ENCODE measurements at regions not wholly inside any gene's neighbourhood (a gene's known extent, or its start where the extent isn't known, plus 50 kb on each side); places are given as distances from the start of the nearest gene placed in this dataset.

DNA sequence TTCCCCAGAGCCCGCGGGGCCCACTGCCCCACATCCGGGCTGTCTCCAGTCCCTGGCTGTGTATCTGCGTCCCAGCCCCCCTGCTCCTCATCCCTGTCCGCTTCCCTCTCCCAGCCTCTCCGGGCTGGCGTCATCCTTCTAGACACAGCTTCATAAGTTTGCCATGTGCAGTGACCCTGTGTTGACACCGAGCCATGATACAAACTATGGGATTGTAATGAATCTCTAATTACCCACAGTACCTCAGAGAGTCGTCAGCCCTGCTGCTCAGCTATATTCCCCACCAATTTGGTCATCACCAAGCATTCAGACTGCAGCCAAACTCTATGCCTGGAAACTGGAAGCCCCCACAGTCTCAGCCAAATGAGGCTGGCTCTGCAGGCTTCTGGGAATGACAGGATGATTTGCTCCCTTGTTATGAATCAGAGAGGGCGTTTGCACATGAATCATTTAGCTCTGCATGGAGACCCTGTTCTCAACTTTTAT lies 466.1 kb upstream of the ATP11B start:
- no peak for TF ChIP-seq TAF1 (conservative IDR thresholded peaks at IDR 0.05)
- no peak for TF ChIP-seq HNF4A (conservative IDR thresholded peaks at IDR 0.05)
- no peak for TF ChIP-seq SP1 (IDR thresholded peaks at IDR 0.05)
- TF ChIP-seq, protein P1, sequence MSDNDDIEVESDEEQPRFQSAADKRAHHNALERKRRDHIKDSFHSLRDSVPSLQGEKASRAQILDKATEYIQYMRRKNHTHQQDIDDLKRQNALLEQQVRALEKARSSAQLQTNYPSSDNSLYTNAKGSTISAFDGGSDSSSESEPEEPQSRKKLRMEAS (IDR thresholded peaks at IDR 0.05), result no peak
- TF ChIP-seq GABPA (IDR thresholded peaks at IDR 0.05 in 1 of 2, conservative IDR thresholded peaks at IDR 0.05 in 1 of 2), result no peak
- TF ChIP-seq RXRA (IDR thresholded peaks at IDR 0.05), result no peak
- TF ChIP-seq YY1 (IDR thresholded peaks at IDR 0.05), result no peak
- TF ChIP-seq, protein P2, sequence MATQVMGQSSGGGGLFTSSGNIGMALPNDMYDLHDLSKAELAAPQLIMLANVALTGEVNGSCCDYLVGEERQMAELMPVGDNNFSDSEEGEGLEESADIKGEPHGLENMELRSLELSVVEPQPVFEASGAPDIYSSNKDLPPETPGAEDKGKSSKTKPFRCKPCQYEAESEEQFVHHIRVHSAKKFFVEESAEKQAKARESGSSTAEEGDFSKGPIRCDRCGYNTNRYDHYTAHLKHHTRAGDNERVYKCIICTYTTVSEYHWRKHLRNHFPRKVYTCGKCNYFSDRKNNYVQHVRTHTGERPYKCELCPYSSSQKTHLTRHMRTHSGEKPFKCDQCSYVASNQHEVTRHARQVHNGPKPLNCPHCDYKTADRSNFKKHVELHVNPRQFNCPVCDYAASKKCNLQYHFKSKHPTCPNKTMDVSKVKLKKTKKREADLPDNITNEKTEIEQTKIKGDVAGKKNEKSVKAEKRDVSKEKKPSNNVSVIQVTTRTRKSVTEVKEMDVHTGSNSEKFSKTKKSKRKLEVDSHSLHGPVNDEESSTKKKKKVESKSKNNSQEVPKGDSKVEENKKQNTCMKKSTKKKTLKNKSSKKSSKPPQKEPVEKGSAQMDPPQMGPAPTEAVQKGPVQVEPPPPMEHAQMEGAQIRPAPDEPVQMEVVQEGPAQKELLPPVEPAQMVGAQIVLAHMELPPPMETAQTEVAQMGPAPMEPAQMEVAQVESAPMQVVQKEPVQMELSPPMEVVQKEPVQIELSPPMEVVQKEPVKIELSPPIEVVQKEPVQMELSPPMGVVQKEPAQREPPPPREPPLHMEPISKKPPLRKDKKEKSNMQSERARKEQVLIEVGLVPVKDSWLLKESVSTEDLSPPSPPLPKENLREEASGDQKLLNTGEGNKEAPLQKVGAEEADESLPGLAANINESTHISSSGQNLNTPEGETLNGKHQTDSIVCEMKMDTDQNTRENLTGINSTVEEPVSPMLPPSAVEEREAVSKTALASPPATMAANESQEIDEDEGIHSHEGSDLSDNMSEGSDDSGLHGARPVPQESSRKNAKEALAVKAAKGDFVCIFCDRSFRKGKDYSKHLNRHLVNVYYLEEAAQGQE (IDR thresholded peaks at IDR 0.05), result no peak
- TF ChIP-seq EGR1 (IDR thresholded peaks at IDR 0.05; ENCODE audit: low read depth in 2 of 2), result no peak
- TF ChIP-seq JUND (IDR thresholded peaks at IDR 0.05), result no peak
- no peak for TF ChIP-seq FOXA1 (IDR thresholded peaks at IDR 0.05)
- H3K9ac ChIP-seq (ENCODE audit: low read depth in 1 of 2, low read length in 2 of 2), result no peak overlapping the region
- H3K4me3 ChIP-seq (ENCODE audit: low read depth in 1 of 3, low read length in 3 of 3), result no peak overlapping the region
- no peak for DNase-seq (ENCODE audit: low spot score)
- WGBS, result 68% methylated on average over 10 of the region's 10 CpGs
- no peaks in the 10 kb centered on the region for H3K4me1 ChIP-seq (ENCODE audit: control insufficient read depth in 4 of 4, insufficient read depth in 4 of 4, low read length in 3 of 4)
- no peak overlapping the region for H3K27ac ChIP-seq (ENCODE audit: low read depth in 1 of 2, low read length in 2 of 2)
- H3K9me3 ChIP-seq (ENCODE audit: control insufficient read depth in 4 of 4, low read length in 3 of 4), result no peaks in the 10 kb centered on the region
- peaks cover 0 to 2% (median 0%) of the 10 kb centered on the region in 4 donors for H3K27me3 ChIP-seq (ENCODE audit: control insufficient read depth in 4 of 4, insufficient read depth in 4 of 4, low read length in 3 of 4)
- no peaks in the 10 kb centered on the region for H3K36me3 ChIP-seq (ENCODE audit: control insufficient read depth in 4 of 4, insufficient read depth in 3 of 4, low read depth in 1 of 4, low read length in 3 of 4)

DNA sequence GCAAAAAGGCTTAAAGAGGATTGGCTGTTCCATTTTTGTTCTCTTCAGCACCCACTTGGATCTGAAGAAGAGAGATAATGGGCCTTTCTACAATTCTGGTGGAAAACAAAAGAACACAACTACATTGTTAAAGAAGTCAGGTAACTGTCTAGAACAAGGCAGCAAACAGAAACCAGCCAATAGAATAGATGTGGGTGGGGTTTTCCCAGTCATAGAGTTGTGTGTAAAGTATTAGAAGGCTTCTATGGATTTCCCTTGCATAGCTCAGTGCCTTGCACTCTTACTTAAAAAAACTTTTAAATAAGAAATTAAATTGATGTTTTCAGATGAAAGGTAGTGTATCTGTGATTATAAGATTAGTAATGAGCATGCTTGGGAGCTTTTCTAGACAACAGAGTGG lies 462.7 kb upstream of the ATP11B start:
- DNase-seq (ENCODE audit: low spot score), result no peak
- Histone ChIP-seq H3K4me3 (ENCODE audit: low read depth in 1 of 3, low read length in 3 of 3) (no peak overlapping the region), H3K9me3 (ENCODE audit: control insufficient read depth in 4 of 4, low read length in 3 of 4) (peaks cover 0 to 3% (median 0%) of the 10 kb centered on the region in 4 donors), H3K36me3 (ENCODE audit: control insufficient read depth in 4 of 4, insufficient read depth in 3 of 4, low read depth in 1 of 4, low read length in 3 of 4) (no peaks in the 10 kb centered on the region), H3K9ac (ENCODE audit: low read depth in 1 of 2, low read length in 2 of 2) (no peak overlapping the region), H3K4me1 (ENCODE audit: control insufficient read depth in 4 of 4, insufficient read depth in 4 of 4, low read length in 3 of 4) (no peaks in the 10 kb centered on the region), H3K27ac (ENCODE audit: low read depth in 1 of 2, low read length in 2 of 2) (no peak overlapping the region), H3K27me3 (ENCODE audit: control insufficient read depth in 4 of 4, insufficient read depth in 4 of 4, low read length in 3 of 4) (peaks cover 0 to 2% (median 0%) of the 10 kb centered on the region in 4 donors)
- TF ChIP-seq, protein P2 (IDR thresholded peaks at IDR 0.05), result no peak
- TF ChIP-seq NR2F2 (IDR thresholded peaks at IDR 0.05), result no peak
